ENCODE measurements at regions not wholly inside any gene's neighbourhood (a gene's known extent, or its start where the extent isn't known, plus 50 kb on each side); places are given as distances from the start of the nearest gene placed in this dataset.
"Not testable (repeated sequence)": the region's sequence is repeated elsewhere in the genome, so short reads cannot be mapped to it uniquely, and the experiment has no call there.

GRCh38 chr14:105581551-105582341 lies 55.4 kb downstream of the TMEM121 start:
- TF ChIP-seq EZH2phosphoT487 (IDR thresholded peaks at IDR 0.05; ENCODE audit: insufficient read depth, low read depth), result no peak
- TF ChIP-seq EZH2 (IDR thresholded peaks at IDR 0.05; ENCODE audit: insufficient read depth, poor library complexity, severe bottlenecking), result no peak
- in situ Hi-C loops (cut with MboI), result no loop called here
- WGBS, 2 experiments (ENCODE audit: low coverage in 1 of 2, low lambda C conversion rate in 2 of 2, missing lambda C conversion rate in 2 of 2), result 42 to 49% methylated on average over 13 of the region's 15 CpGs

GRCh38 chr14:105582639-105583038 lies 56.3 kb downstream of the TMEM121 start:
- DNase-seq, result no peak
- no peak for TF ChIP-seq EZH2phosphoT487 (IDR thresholded peaks at IDR 0.05; ENCODE audit: insufficient read depth, low read depth)
- no peak for TF ChIP-seq EZH2 (IDR thresholded peaks at IDR 0.05; ENCODE audit: insufficient read depth, poor library complexity, severe bottlenecking)
- Histone ChIP-seq H3K9me3 (ENCODE audit: low read depth) (no peaks in the 10 kb centered on the region), H3K27ac (no peak overlapping the region), H3K79me2 (ENCODE audit: insufficient read depth) (no peaks in the 10 kb centered on the region), H3K4me2 (ENCODE audit: unreplicated experiment) (no peak overlapping the region), H2AFZ (no peak overlapping the region), H3K9ac (no peak overlapping the region), H3K4me3 (no peak overlapping the region), H3K27me3 (replicated peaks; ENCODE audit: insufficient read depth) (no peaks in the 10 kb centered on the region), H3F3A (ENCODE audit: insufficient read depth) (no peaks in the 10 kb centered on the region), H4K20me1 (ENCODE audit: insufficient read depth) (no peaks in the 10 kb centered on the region), H3K36me3 (ENCODE audit: low read depth) (no peaks in the 10 kb centered on the region), H3K9me2 (ENCODE audit: insufficient read depth) (no peaks in the 10 kb centered on the region), H3K4me1 (ENCODE audit: insufficient read depth) (no peaks in the 10 kb centered on the region)
- in situ Hi-C loops (cut with MboI), result no loop called here
- 43 to 53% methylated on average over 4 of the region's 4 CpGs for WGBS, 2 experiments (ENCODE audit: low coverage in 1 of 2, low lambda C conversion rate in 2 of 2, missing lambda C conversion rate in 2 of 2)

More at GRCh38 chr14:105581551-105582341, 55.4 kb downstream of the TMEM121 start:
- Histone ChIP-seq H3K9me3 (ENCODE audit: low read depth) (no peaks in the 10 kb centered on the region), H4K20me1 (ENCODE audit: insufficient read depth) (no peaks in the 10 kb centered on the region), H3K4me3 (no peak overlapping the region), H3F3A (ENCODE audit: insufficient read depth) (no peaks in the 10 kb centered on the region), H3K79me2 (ENCODE audit: insufficient read depth) (no peaks in the 10 kb centered on the region), H2AFZ (no peak overlapping the region), H3K27me3 (replicated peaks; ENCODE audit: insufficient read depth) (no peaks in the 10 kb centered on the region), H3K27ac (no peak overlapping the region), H3K9me2 (ENCODE audit: insufficient read depth) (no peaks in the 10 kb centered on the region), H3K4me1 (ENCODE audit: insufficient read depth) (no peaks in the 10 kb centered on the region), H3K4me2 (ENCODE audit: unreplicated experiment) (no peak overlapping the region), H3K9ac (no peak overlapping the region), H3K36me3 (ENCODE audit: low read depth) (no peaks in the 10 kb centered on the region)
- no peak for DNase-seq

DNA sequence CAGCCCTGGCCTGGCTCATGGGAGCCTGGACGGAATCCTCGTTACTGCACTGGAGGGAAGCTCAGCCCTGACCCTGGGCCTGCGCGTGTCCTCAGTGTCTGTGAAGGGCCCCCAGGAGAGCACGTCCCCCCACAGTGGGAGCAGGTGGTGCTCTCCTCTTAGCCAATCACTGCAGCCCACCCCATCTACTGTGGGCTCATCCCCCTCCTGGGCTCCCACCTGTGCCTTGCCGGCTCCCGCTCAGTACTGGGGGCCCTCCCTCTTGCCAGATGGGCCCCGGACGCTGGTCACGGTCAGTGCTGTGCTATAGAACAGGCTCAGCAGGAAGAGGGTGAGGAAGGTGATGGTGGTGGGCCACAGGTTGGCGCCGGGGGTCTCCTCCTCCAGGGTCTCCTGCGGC lies 57.5 kb downstream of the TMEM121 start:
- DNase-seq; H3K4me3 ChIP-seq; H3K9me2 ChIP-seq (ENCODE audit: insufficient read depth); H3K79me2 ChIP-seq (ENCODE audit: insufficient read depth); H4K20me1 ChIP-seq (ENCODE audit: insufficient read depth); H3K9me3 ChIP-seq (ENCODE audit: low read depth); in situ Hi-C loops (cut with MboI); H3K27me3 ChIP-seq (replicated peaks; ENCODE audit: insufficient read depth); H3K4me2 ChIP-seq (ENCODE audit: unreplicated experiment); H3K9ac ChIP-seq; H3K4me1 ChIP-seq (ENCODE audit: insufficient read depth); H3K27ac ChIP-seq; H3F3A ChIP-seq (ENCODE audit: insufficient read depth); H3K36me3 ChIP-seq (ENCODE audit: low read depth); H2AFZ ChIP-seq: not testable (repeated sequence)
- 49 to 59% methylated on average over 6 to 13 of the region's 13 CpGs for WGBS, 2 experiments (ENCODE audit: low coverage in 1 of 2, low lambda C conversion rate in 2 of 2, missing lambda C conversion rate in 2 of 2)

- H3K4me3 ChIP-seq; H3K4me2 ChIP-seq (ENCODE audit: unreplicated experiment); H3K9ac ChIP-seq; H3F3A ChIP-seq (ENCODE audit: insufficient read depth); H2AFZ ChIP-seq; H3K4me1 ChIP-seq (ENCODE audit: insufficient read depth); H4K20me1 ChIP-seq (ENCODE audit: insufficient read depth); in situ Hi-C loops (cut with MboI); H3K36me3 ChIP-seq (ENCODE audit: low read depth); H3K79me2 ChIP-seq (ENCODE audit: insufficient read depth); H3K27me3 ChIP-seq (replicated peaks; ENCODE audit: insufficient read depth); H3K9me3 ChIP-seq (ENCODE audit: low read depth); H3K9me2 ChIP-seq (ENCODE audit: insufficient read depth); H3K27ac ChIP-seq; DNase-seq: not testable (repeated sequence)
- whole genome bisulfite sequencing, 2 experiments (ENCODE audit: low coverage in 1 of 2, low lambda C conversion rate in 2 of 2, missing lambda C conversion rate in 2 of 2), result 44 to 45% methylated on average over 2 of the region's 2 CpGs
Observed at GRCh38 chr14:105585290-105585689, 58.9 kb downstream of the TMEM121 start.

GRCh38 chr14:105585722-105586121 lies 59.3 kb downstream of the TMEM121 start:
- H3K4me2 ChIP-seq (ENCODE audit: unreplicated experiment); H2AFZ ChIP-seq; H3K9me2 ChIP-seq (ENCODE audit: insufficient read depth); DNase-seq; H3K9me3 ChIP-seq (ENCODE audit: low read depth); H3K4me3 ChIP-seq; H4K20me1 ChIP-seq (ENCODE audit: insufficient read depth); H3K27ac ChIP-seq; H3K9ac ChIP-seq; H3K79me2 ChIP-seq (ENCODE audit: insufficient read depth); in situ Hi-C loops (cut with MboI); H3F3A ChIP-seq (ENCODE audit: insufficient read depth); H3K36me3 ChIP-seq (ENCODE audit: low read depth); H3K27me3 ChIP-seq (replicated peaks; ENCODE audit: insufficient read depth); H3K4me1 ChIP-seq (ENCODE audit: insufficient read depth): not testable (repeated sequence)
- 22 to 46% methylated on average over 2 to 5 of the region's 5 CpGs for WGBS, 2 experiments (ENCODE audit: low coverage in 1 of 2, low lambda C conversion rate in 2 of 2, missing lambda C conversion rate in 2 of 2)

GRCh38 chr14:105586144-105586872 lies 59.9 kb downstream of the TMEM121 start:
- 55 to 57% methylated on average over 6 to 7 of the region's 16 CpGs for WGBS, 2 experiments (ENCODE audit: low coverage in 1 of 2, low lambda C conversion rate in 2 of 2, missing lambda C conversion rate in 2 of 2)
- DNase-seq; H3K4me2 ChIP-seq (ENCODE audit: unreplicated experiment); H3K27me3 ChIP-seq (replicated peaks; ENCODE audit: insufficient read depth); H3K9me3 ChIP-seq (ENCODE audit: low read depth); H4K20me1 ChIP-seq (ENCODE audit: insufficient read depth); H3K27ac ChIP-seq; in situ Hi-C loops (cut with MboI); H3K9me2 ChIP-seq (ENCODE audit: insufficient read depth); H3K4me1 ChIP-seq (ENCODE audit: insufficient read depth); H3K36me3 ChIP-seq (ENCODE audit: low read depth); H3K4me3 ChIP-seq; H2AFZ ChIP-seq; H3F3A ChIP-seq (ENCODE audit: insufficient read depth); H3K9ac ChIP-seq; H3K79me2 ChIP-seq (ENCODE audit: insufficient read depth): not testable (repeated sequence)

DNA sequence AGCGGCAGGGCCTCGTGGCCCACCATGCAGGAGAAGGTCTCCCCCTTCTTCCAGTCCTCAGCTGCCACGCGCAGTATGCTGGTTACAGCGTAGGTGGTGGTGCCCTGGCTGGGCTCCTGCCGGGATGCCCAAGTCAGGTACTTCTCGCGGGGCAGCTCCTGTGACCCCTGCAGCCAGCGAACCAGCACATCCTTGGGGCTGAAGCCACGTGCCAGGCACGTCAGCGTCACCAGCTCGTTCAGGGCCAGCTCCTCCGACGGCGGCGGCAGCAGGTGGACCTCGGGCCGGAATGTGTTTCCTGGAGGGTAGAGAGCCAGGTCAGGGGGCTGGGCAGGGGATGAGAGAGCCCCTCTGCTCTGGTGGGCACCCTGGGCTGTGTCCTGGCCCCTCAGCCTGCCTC lies 60.7 kb downstream of the TMEM121 start:
- H3K9me3 ChIP-seq (ENCODE audit: low read depth); H4K20me1 ChIP-seq (ENCODE audit: insufficient read depth); H3K9me2 ChIP-seq (ENCODE audit: insufficient read depth); in situ Hi-C loops (cut with MboI); DNase-seq; H3K4me2 ChIP-seq (ENCODE audit: unreplicated experiment); H3K4me3 ChIP-seq; H2AFZ ChIP-seq; H3F3A ChIP-seq (ENCODE audit: insufficient read depth); H3K36me3 ChIP-seq (ENCODE audit: low read depth); H3K27ac ChIP-seq; H3K79me2 ChIP-seq (ENCODE audit: insufficient read depth); H3K4me1 ChIP-seq (ENCODE audit: insufficient read depth); H3K27me3 ChIP-seq (replicated peaks; ENCODE audit: insufficient read depth); H3K9ac ChIP-seq: not testable (repeated sequence)
- 77 to 78% methylated on average over 16 to 17 of the region's 19 CpGs for WGBS, 2 experiments (ENCODE audit: low coverage in 1 of 2, low lambda C conversion rate in 2 of 2, missing lambda C conversion rate in 2 of 2)
